ENCODE measurements at regions not wholly inside any gene's neighbourhood (a gene's known extent, or its start where the extent isn't known, plus 50 kb on each side); places are given as distances from the start of the nearest gene placed in this dataset.

- no peak for DNase-seq
Observed at GRCh38 chr6:90401933-90402830, 105.5 kb upstream of the BACH2 start.

- DNase-seq: no peak
Observed at GRCh38 chr6:90399970-90400369, 103.3 kb upstream of the BACH2 start.

- DNase-seq: no peak
Observed at GRCh38 chr6:90397929-90398674, 101.5 kb upstream of the BACH2 start.

GRCh38 chr6:90397047-90397446 is 100.4 kb upstream of the BACH2 start:
- DNase-seq: no peak

GRCh38 chr6:90393232-90393884 is 96.7 kb upstream of the BACH2 start:
- peak; percentile 12 for DNase-seq

GRCh38 chr6:90390379-90390778 is 93.7 kb upstream of the BACH2 start:
- DNase-seq: no peak

GRCh38 chr6:90388395-90388794 is 91.8 kb upstream of the BACH2 start:
- DNase-seq: no peak

GRCh38 chr6:90387826-90388225 is 91.2 kb upstream of the BACH2 start:
- DNase-seq: no peak

GRCh38 chr6:90387383-90387775 is 90.7 kb upstream of the BACH2 start:
- no peak for DNase-seq

GRCh38 chr6:90386399-90387382 is 90.0 kb upstream of the BACH2 start:
- DNase-seq: no peak

- DNase-seq: no peak
Observed at GRCh38 chr6:90385759-90386313, 89.2 kb upstream of the BACH2 start.

- DNase-seq: no peak
Observed at GRCh38 chr6:90384720-90385119, 88.1 kb upstream of the BACH2 start.

- DNase-seq: no peak
Observed at GRCh38 chr6:90383196-90383822, 86.7 kb upstream of the BACH2 start.

- no peak for DNase-seq
Observed at GRCh38 chr6:90382760-90383159, 86.1 kb upstream of the BACH2 start.

GRCh38 chr6:90375681-90376439 is 79.2 kb upstream of the BACH2 start:
- DNase-seq: no peak

- DNase-seq: no peak
Observed at GRCh38 chr6:90374201-90374600, 77.6 kb upstream of the BACH2 start.

- DNase-seq: no peak
Observed at GRCh38 chr6:90372885-90373284, 76.2 kb upstream of the BACH2 start.

- no peak for DNase-seq
Observed at GRCh38 chr6:90372450-90372849, 75.8 kb upstream of the BACH2 start.

GRCh38 chr6:90370493-90370959 is 73.9 kb upstream of the BACH2 start:
- no peak for DNase-seq

GRCh38 chr6:90369651-90370050 is 73.0 kb upstream of the BACH2 start:
- no peak for DNase-seq
